ENCODE measurements at regions not wholly inside any gene's neighbourhood (a gene's known extent, or its start where the extent isn't known, plus 50 kb on each side); places are given as distances from the start of the nearest gene placed in this dataset.

- TF ChIP-seq GATA2 (IDR thresholded peaks at IDR 0.05; ENCODE audit: low read depth, low read length) (peak; percentile 74), GATA3 (IDR thresholded peaks at IDR 0.05; ENCODE audit: low read depth, low read length) (peak; percentile 46)
Measured at GRCh38 chr5:62212648-62213047, 93.4 kb upstream of the KIF2A start.
